ENCODE measurements at regions not wholly inside any gene's neighbourhood (a gene's known extent, or its start where the extent isn't known, plus 50 kb on each side); places are given as distances from the start of the nearest gene placed in this dataset.

DNA sequence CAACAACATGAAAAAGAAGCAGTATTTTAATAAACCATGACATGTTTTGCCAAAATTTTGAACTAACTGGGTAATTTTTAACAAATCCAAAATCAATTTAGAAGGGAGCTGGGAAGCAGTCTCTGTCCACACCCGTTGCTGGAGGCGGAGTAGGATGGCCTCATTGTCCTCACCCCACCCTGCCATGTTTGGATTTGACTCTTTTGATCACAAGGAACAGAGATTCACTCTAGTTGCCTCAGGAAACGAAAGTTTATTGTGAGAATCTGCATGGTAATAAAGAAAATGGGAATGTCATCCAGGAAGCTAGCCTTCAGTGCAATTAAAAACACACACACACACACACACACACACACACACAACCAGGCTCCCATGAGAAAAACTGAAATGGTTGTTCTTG is 145.4 kb downstream of the SLC30A10 start:
- Histone ChIP-seq H4K20me1 (ENCODE audit: insufficient read depth) (no peaks in the 10 kb centered on the region), H3K27me3 (ENCODE audit: insufficient read depth) (no peaks in the 10 kb centered on the region), H3K27ac (ENCODE audit: low read depth in 2 of 2, low read length in 1 of 2) (no peak overlapping the region), H3K4me2 (no peak overlapping the region), H3K4me3 (ENCODE audit: low read depth in 2 of 2, low read length in 1 of 2) (no peak overlapping the region), H3K79me2 (ENCODE audit: insufficient read depth) (no peaks in the 10 kb centered on the region), H3K9ac (no peak overlapping the region), H3K36me3 (replicated peaks in 1 of 2; ENCODE audit: control insufficient read depth in 1 of 2, insufficient read depth in 2 of 2, low read length in 1 of 2) (no peaks in the 10 kb centered on the region), H3K4me1 (ENCODE audit: control insufficient read depth in 1 of 2, insufficient read depth in 2 of 2, low read depth in 1 of 2, low read length in 1 of 2) (peaks cover 0 to 13% of the 10 kb centered on the region in 2 experiments; a peak in 2 of 4 replicates), H3K9me3 (no peaks in the 10 kb centered on the region), H3K9me2 (no peaks in the 10 kb centered on the region), H2AFZ (ENCODE audit: low read depth) (no peak overlapping the region), H3F3A (replicated peaks; ENCODE audit: insufficient read depth) (no peaks in the 10 kb centered on the region)
- DNase-seq, result no peak
- 80% methylated on average over 3 of the region's 3 CpGs for WGBS (ENCODE audit: low lambda C conversion rate)
- ChIA-PET POLR2A (no interaction called here), CTCF (no interaction called here)
- no peak for TF ChIP-seq PBX3 (IDR thresholded peaks at IDR 0.05)
- TF ChIP-seq NRF1 (IDR thresholded peaks at IDR 0.05; ENCODE audit: low read depth, low read length), result no peak
- no peak for TF ChIP-seq FOXJ3 (CRISPR knock-in tag; IDR thresholded peaks at IDR 0.05)
- TF ChIP-seq SIN3A (IDR thresholded peaks at IDR 0.05; ENCODE audit: borderline replicate concordance, low read depth, low read length), result no peak
- TF ChIP-seq RCOR1 (IDR thresholded peaks at IDR 0.05; ENCODE audit: low read length), result no peak
- TF ChIP-seq, protein P1, sequence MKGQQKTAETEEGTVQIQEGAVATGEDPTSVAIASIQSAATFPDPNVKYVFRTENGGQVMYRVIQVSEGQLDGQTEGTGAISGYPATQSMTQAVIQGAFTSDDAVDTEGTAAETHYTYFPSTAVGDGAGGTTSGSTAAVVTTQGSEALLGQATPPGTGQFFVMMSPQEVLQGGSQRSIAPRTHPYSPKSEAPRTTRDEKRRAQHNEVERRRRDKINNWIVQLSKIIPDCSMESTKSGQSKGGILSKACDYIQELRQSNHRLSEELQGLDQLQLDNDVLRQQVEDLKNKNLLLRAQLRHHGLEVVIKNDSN (IDR thresholded peaks at IDR 0.05; ENCODE audit: borderline replicate concordance, low read depth), result no peak
- no peak for TF ChIP-seq MXI1 (IDR thresholded peaks at IDR 0.05; ENCODE audit: low read depth, low read length)
- TF ChIP-seq REST (IDR thresholded peaks at IDR 0.05; ENCODE audit: low read depth, low read length), result no peak
- TF ChIP-seq FOXM1 (IDR thresholded peaks at IDR 0.05; ENCODE audit: low read depth), result no peak
- TF ChIP-seq YY1 (IDR thresholded peaks at IDR 0.05; ENCODE audit: low read depth), result no peak
- TF ChIP-seq, protein P2, sequence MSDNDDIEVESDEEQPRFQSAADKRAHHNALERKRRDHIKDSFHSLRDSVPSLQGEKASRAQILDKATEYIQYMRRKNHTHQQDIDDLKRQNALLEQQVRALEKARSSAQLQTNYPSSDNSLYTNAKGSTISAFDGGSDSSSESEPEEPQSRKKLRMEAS (IDR thresholded peaks at IDR 0.05; ENCODE audit: low read depth), result no peak
- no peak for TF ChIP-seq RXRA (IDR thresholded peaks at IDR 0.05; ENCODE audit: borderline replicate concordance, low read depth)
- TF ChIP-seq RFX5 (IDR thresholded peaks at IDR 0.05; ENCODE audit: low read length), result no peak
- TF ChIP-seq RAD21 (IDR thresholded peaks at IDR 0.05; ENCODE audit: low read length), result no peak
- TF ChIP-seq SMC3 (IDR thresholded peaks at IDR 0.05; ENCODE audit: low read depth, low read length), result no peak
- TF ChIP-seq ELF1 (IDR thresholded peaks at IDR 0.05), result no peak
- no peak for TF ChIP-seq GABPA (IDR thresholded peaks at IDR 0.05; ENCODE audit: low read depth)
- TF ChIP-seq FOSL2 (IDR thresholded peaks at IDR 0.05; ENCODE audit: borderline replicate concordance, low read depth), result no peak
- no peak for TF ChIP-seq TEAD4 (IDR thresholded peaks at IDR 0.05; ENCODE audit: borderline replicate concordance, insufficient read depth)

Measured in SK-N-SH (cell line).